Endothelial cell of umbilical vein (primary cell): ENCODE measurements at regions not wholly inside any gene's neighbourhood (a gene's known extent, or its start where the extent isn't known, plus 50 kb on each side); places are given as distances from the start of the nearest gene placed in this dataset.
A peak's percentile ranks its signal among the peaks of the same experiment; 100 is the strongest.

Experiments used
- BruUV-seq: library from RNA; stranded (reverse); fragments of 400-500 nt; replicated peaks from 2 replicates; lab custom pipeline; 2021; lab: Mats Ljungman, UMichigan
- CTCF ChIA-PET: fragments of 300-600, 350-600 bp; sonication (Branson Sonifier 250); formaldehyde crosslinking; loops from one replicate; lab custom pipeline; 2021; ENCODE audit warnings: antibody characterized with exemption, inconsistent platforms; lab: Charles Lee
- POLR2A ChIA-PET: fragments of 300-600, 350-600 bp; sonication (Branson Sonifier 250); formaldehyde crosslinking; loops from one replicate; lab custom pipeline; 2021; ENCODE audit warnings: antibody characterized with exemption, inconsistent platforms; lab: Charles Lee
- DNase-seq: peaks from one replicate; pipeline ENCODE4 v3.0.0-alpha.2; 2011; ENCODE audit warnings: low read depth, low spot score
- FAIRE-seq: peaks from 2 replicates; lab custom pipeline; 2011; peaks lifted over from hg19 to GRCh38; lab: Jason Lieb, UNC
- H2AFZ ChIP-seq: 2 replicates; pipeline ENCODE4 v1.6.0; 2012; ENCODE audit warnings: low read depth, low read length, control low read depth, inconsistent platforms
- H3K27ac ChIP-seq: 2 replicates; pipeline ENCODE4 v1.5.1; 2011; ENCODE audit warnings: low read depth, mild to moderate bottlenecking, control low read depth, low read length, moderate library complexity; ENCODE audit not compliant: insufficient read depth
- H3K27me3 ChIP-seq, 2 experiments: 2 replicates each; pipeline versions ENCODE4 v1.6.0 to v1.6.1; 2011; ENCODE audit warnings: low read length in 2 of 2, mixed read lengths in 1 of 2; ENCODE audit not compliant: control insufficient read depth in 2 of 2, insufficient read depth in 2 of 2
- H3K36me3 ChIP-seq, 2 experiments: 2 replicates in 1 of 2; 3 replicates in 1 of 2; pipeline ENCODE4 v1.5.1; 2011; ENCODE audit warnings: low read length in 2 of 2, mild to moderate bottlenecking in 1 of 2, moderate library complexity in 1 of 2; ENCODE audit not compliant: control insufficient read depth in 2 of 2, insufficient read depth in 2 of 2; ENCODE audit errors: extremely low read depth in 1 of 2
- H3K4me1 ChIP-seq: 3 replicates; pipeline ENCODE4 v1.5.1; 2011; ENCODE audit warnings: mild to moderate bottlenecking, low read length; ENCODE audit not compliant: control insufficient read depth, insufficient read depth; ENCODE audit errors: extremely low read depth
- H3K4me2 ChIP-seq: 2 replicates; pipeline ENCODE4 v1.6.1; 2011; ENCODE audit warnings: low read length, control low read depth, mixed read lengths; ENCODE audit not compliant: insufficient read depth
- H3K4me3 ChIP-seq, 3 experiments: fragments of 200-600 bp in 1 of 3; sonication (generic), shearing (Covaris generic) in 1 of 3; replicated peaks in 1 of 3; 2 replicates each; pipeline ENCODE4 v1.5.1; 2011 to 2016; ENCODE audit warnings: control low read depth in 3 of 3, low read length in 3 of 3, mild to moderate bottlenecking in 2 of 3, inconsistent platforms in 1 of 3, low read depth in 1 of 3, moderate library complexity in 1 of 3; ENCODE audit not compliant: insufficient read depth in 1 of 3
- H3K79me2 ChIP-seq: 2 replicates; pipeline ENCODE4 v1.6.0; 2012; ENCODE audit warnings: low read length, inconsistent platforms; ENCODE audit not compliant: control insufficient read depth, insufficient read depth
- H3K9ac ChIP-seq: replicated peaks from 2 replicates; pipeline ENCODE3; 2011; ENCODE audit warnings: low read length, control low read depth; ENCODE audit not compliant: insufficient read depth; ENCODE audit errors: extremely low read depth
- H3K9me1 ChIP-seq: replicated peaks from 3 replicates; pipeline ENCODE4 v1.6.0; 2011; ENCODE audit warnings: mild to moderate bottlenecking, low read length; ENCODE audit not compliant: control insufficient read depth, insufficient read depth; ENCODE audit errors: extremely low read depth
- H3K9me3 ChIP-seq: replicated peaks from 2 replicates; pipeline ENCODE4 v1.5.1; 2012; ENCODE audit warnings: low read length, inconsistent platforms; ENCODE audit not compliant: control insufficient read depth, insufficient read depth
- H4K20me1 ChIP-seq: replicated peaks from 2 replicates; pipeline ENCODE3; 2011; ENCODE audit warnings: mild to moderate bottlenecking, low read length; ENCODE audit not compliant: control insufficient read depth, insufficient read depth; ENCODE audit errors: extremely low read depth
- EZH2 ChIP-seq: IDR thresholded peaks from 2 replicates; pipeline ENCODE4 v1.6.1; 2012; ENCODE audit warnings: borderline replicate concordance, low read depth, mild to moderate bottlenecking, moderate library complexity, low read length, inconsistent platforms; ENCODE audit not compliant: severe bottlenecking
- FOS ChIP-seq: IDR thresholded peaks from 2 replicates; pipeline ENCODE4 v1.6.1; 2011; ENCODE audit warnings: mild to moderate bottlenecking, low read length, moderate library complexity, borderline replicate concordance; ENCODE audit not compliant: insufficient read depth
- POLR2A ChIP-seq: IDR thresholded peaks from 2 replicates; pipeline ENCODE4 v1.6.1; 2012; ENCODE audit warnings: low read depth, mild to moderate bottlenecking, control low read depth, low read length
- POLR2AphosphoS5 ChIP-seq: IDR thresholded peaks from 2 replicates; pipeline ENCODE4 v1.6.1; 2012; ENCODE audit warnings: low read depth, mild to moderate bottlenecking, control low read depth, low read length, moderate library complexity; ENCODE audit not compliant: insufficient read depth
- dilution Hi-C: fragments of 300-500 bp; cut with MboI; formaldehyde crosslinking; loops from one replicate; pipeline ENCODE4 v1.15.0; 2019; ENCODE audit warnings: low sequenced_read_pairs; ENCODE audit not compliant: extremely low pct_ligation_motif_present
- intact Hi-C: fragments of 100-400 bp; cut with micrococcal nuclease; formaldehyde crosslinking; loops from one replicate; pipeline ENCODE4 v1.10.0; 2022

- Histone ChIP-seq H3K9ac (no peak overlapping the region), H3K27me3 (no peaks in the 10 kb centered on the region), H3K27ac (no peak overlapping the region), H3K4me1 (peaks cover 2% of the 10 kb centered on the region), H3K36me3 (no peaks in the 10 kb centered on the region), H3K4me3 (no peak overlapping the region), H3K9me3 (no peaks in the 10 kb centered on the region), H3K9me1 (no peaks in the 10 kb centered on the region), H3K79me2 (no peaks in the 10 kb centered on the region), H4K20me1 (no peaks in the 10 kb centered on the region), H2AFZ (no peak overlapping the region), H3K4me2 (no peak overlapping the region)
- dilution Hi-C loops, result no loop called here
- BruUV-seq, result no TSS peak
- CTCF ChIA-PET, result no interaction called here
- POLR2A ChIA-PET, result no interaction called here
- intact Hi-C loops, result no loop called here
- no peak for DNase-seq
- TF ChIP-seq POLR2A, result no peak
- no peak for TF ChIP-seq EZH2
- no peak for FAIRE-seq
Observed at GRCh38 chr20:6999381-6999780, 231.9 kb downstream of the BMP2 start.

GRCh38 chr20:7003598-7003997 is 236.1 kb downstream of the BMP2 start:
- H3K4me2 ChIP-seq, result no peak overlapping the region
- DNase-seq, result peak; percentile 10
- peaks cover 2% of the 10 kb centered on the region for H3K4me1 ChIP-seq
- H3K9me3 ChIP-seq, result no peaks in the 10 kb centered on the region
- H2AFZ ChIP-seq, result no peak overlapping the region
- no peaks in the 10 kb centered on the region for H4K20me1 ChIP-seq
- FAIRE-seq, result peak; percentile 58
- no peak for TF ChIP-seq POLR2AphosphoS5
- peak; percentile 16 for TF ChIP-seq FOS
- no peaks in the 10 kb centered on the region for H3K79me2 ChIP-seq
- ChIA-PET CTCF (no interaction called here), POLR2A (no interaction called here)
- H3K9ac ChIP-seq, result no peak overlapping the region
- no TSS peak for BruUV-seq
- intact Hi-C loops (no loop called here), dilution Hi-C loops (no loop called here)
- H3K27ac ChIP-seq, result no peak overlapping the region
- H3K9me1 ChIP-seq, result no peaks in the 10 kb centered on the region
- H3K27me3 ChIP-seq, result no peaks in the 10 kb centered on the region
- H3K36me3 ChIP-seq, result no peaks in the 10 kb centered on the region
- H3K4me3 ChIP-seq, result no peak overlapping the region
